ENCODE measurements at regions not wholly inside any gene's neighbourhood (a gene's known extent, or its start where the extent isn't known, plus 50 kb on each side); places are given as distances from the start of the nearest gene placed in this dataset.

DNA sequence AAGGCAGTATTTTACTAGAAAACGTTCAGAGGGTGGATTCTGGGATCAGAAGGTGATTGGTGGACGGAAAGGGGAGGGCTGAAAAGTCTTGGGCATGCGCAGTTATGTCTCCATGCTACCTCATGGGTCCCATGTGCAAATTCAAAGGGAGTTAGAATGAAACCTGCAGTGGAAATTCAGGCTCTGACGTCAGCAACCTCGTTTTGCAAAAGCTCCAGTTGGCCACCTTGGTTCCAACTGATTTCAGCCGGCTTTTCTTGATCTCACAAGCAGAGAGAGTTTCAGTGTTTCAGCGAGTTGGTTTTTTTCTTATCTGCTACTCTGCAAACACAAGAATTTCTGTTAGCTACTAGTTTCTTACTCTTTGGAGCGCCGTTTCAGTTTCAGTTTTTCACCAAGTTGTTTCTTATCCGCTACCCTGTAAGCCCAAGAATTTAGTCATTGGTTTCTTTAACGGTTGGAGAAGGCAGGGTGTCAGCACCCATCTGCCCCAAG lies 69.8 kb upstream of the PGBD5 start:
- TF ChIP-seq, protein P1, sequence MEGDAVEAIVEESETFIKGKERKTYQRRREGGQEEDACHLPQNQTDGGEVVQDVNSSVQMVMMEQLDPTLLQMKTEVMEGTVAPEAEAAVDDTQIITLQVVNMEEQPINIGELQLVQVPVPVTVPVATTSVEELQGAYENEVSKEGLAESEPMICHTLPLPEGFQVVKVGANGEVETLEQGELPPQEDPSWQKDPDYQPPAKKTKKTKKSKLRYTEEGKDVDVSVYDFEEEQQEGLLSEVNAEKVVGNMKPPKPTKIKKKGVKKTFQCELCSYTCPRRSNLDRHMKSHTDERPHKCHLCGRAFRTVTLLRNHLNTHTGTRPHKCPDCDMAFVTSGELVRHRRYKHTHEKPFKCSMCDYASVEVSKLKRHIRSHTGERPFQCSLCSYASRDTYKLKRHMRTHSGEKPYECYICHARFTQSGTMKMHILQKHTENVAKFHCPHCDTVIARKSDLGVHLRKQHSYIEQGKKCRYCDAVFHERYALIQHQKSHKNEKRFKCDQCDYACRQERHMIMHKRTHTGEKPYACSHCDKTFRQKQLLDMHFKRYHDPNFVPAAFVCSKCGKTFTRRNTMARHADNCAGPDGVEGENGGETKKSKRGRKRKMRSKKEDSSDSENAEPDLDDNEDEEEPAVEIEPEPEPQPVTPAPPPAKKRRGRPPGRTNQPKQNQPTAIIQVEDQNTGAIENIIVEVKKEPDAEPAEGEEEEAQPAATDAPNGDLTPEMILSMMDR (IDR thresholded peaks at IDR 0.05): no peak
- H3K79me2 ChIP-seq (ENCODE audit: insufficient read depth, low read length): no peaks in the 10 kb centered on the region
- no peak overlapping the region for H3K4me2 ChIP-seq (replicated peaks; ENCODE audit: extremely low read depth, low read length, poor library complexity, severe bottlenecking)
- Mint-ChIP-seq H3K27ac (no peak overlapping the region), H3K4me1 (no peaks in the 10 kb centered on the region), H3K36me3 (no peaks in the 10 kb centered on the region), H3K9me3 (peaks cover 4 to 17% (median 11%) of the 10 kb centered on the region in 7 donors), H3K4me3 (no peak overlapping the region), H3K27me3 (ENCODE audit: low read depth in 3 of 3) (peaks cover 6 to 12% (median 7%) of the 10 kb centered on the region in 3 donors)
- no peak overlapping the region for H2AFZ ChIP-seq (ENCODE audit: insufficient read depth, low read depth, low read length, poor library complexity, severe bottlenecking)
- peaks cover 0 to 6% of the 10 kb centered on the region in 2 donors for H3K27me3 ChIP-seq (ENCODE audit: control insufficient read depth in 2 of 2, insufficient read depth in 2 of 2, low read length in 2 of 2)
- no peaks in the 10 kb centered on the region for H3K4me1 ChIP-seq (ENCODE audit: control insufficient read depth in 1 of 2, insufficient read depth in 2 of 2, low read length in 2 of 2)
- H3K9me3 ChIP-seq (replicated peaks in 1 of 2; ENCODE audit: control insufficient read depth in 1 of 2, insufficient read depth in 1 of 2, low read length in 2 of 2): peaks cover 0 to 4% of the 10 kb centered on the region in 2 donors
- no peak overlapping the region for H3K4me3 ChIP-seq (replicated peaks in 1 of 3; ENCODE audit: low read depth in 2 of 3, low read length in 3 of 3)
- no peak for DNase-seq
- no peaks in the 10 kb centered on the region for H3K36me3 ChIP-seq (replicated peaks in 1 of 2; ENCODE audit: control insufficient read depth in 1 of 2, insufficient read depth in 2 of 2, low read length in 2 of 2)
- 89% methylated on average over 8 of the region's 11 CpGs for WGBS (ENCODE audit: insufficient coverage)
- no peak overlapping the region for H3K9ac ChIP-seq (ENCODE audit: insufficient read depth, low read length, poor library complexity, severe bottlenecking)
- no peaks in the 10 kb centered on the region for H4K20me1 ChIP-seq (ENCODE audit: insufficient read depth, low read length)
- H3K27ac ChIP-seq (ENCODE audit: low read depth in 1 of 2, low read length in 2 of 2): no peak overlapping the region
- intact Hi-C loops (cut with micrococcal nuclease): no loop called here

DNA sequence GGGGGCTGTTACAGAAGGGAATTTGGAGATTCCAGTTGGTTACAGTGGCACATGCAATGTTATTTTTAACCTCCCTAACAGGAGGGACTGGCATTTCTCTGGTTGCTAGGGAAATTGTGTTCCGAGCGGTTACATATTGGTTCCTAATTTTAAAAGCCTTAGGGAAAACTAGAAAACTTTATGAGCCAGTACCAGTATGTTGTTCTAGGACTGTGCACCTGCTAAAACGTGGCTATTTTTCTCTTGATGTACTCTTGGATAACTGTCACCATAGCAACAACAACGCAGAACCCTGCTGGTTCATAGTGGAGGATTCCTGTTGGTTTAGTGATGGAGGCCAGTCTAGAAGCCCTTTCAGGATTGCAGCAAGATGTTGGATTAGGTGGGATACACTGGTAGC lies 68.9 kb upstream of the PGBD5 start:
- Histone ChIP-seq H3K9me3 (replicated peaks in 1 of 2; ENCODE audit: control insufficient read depth in 1 of 2, insufficient read depth in 1 of 2, low read length in 2 of 2) (peaks cover 0 to 4% of the 10 kb centered on the region in 2 donors), H3K9ac (ENCODE audit: insufficient read depth, low read length, poor library complexity, severe bottlenecking) (no peak overlapping the region), H3K4me1 (ENCODE audit: control insufficient read depth in 1 of 2, insufficient read depth in 2 of 2, low read length in 2 of 2) (no peaks in the 10 kb centered on the region), H3K79me2 (ENCODE audit: insufficient read depth, low read length) (no peaks in the 10 kb centered on the region), H4K20me1 (ENCODE audit: insufficient read depth, low read length) (no peaks in the 10 kb centered on the region), H2AFZ (ENCODE audit: insufficient read depth, low read depth, low read length, poor library complexity, severe bottlenecking) (no peak overlapping the region), H3K4me2 (replicated peaks; ENCODE audit: extremely low read depth, low read length, poor library complexity, severe bottlenecking) (no peak overlapping the region), H3K27me3 (ENCODE audit: control insufficient read depth in 2 of 2, insufficient read depth in 2 of 2, low read length in 2 of 2) (peaks cover 1 to 6% of the 10 kb centered on the region in 2 donors), H3K27ac (ENCODE audit: low read depth in 1 of 2, low read length in 2 of 2) (no peak overlapping the region), H3K36me3 (replicated peaks in 1 of 2; ENCODE audit: control insufficient read depth in 1 of 2, insufficient read depth in 2 of 2, low read length in 2 of 2) (no peaks in the 10 kb centered on the region), H3K4me3 (replicated peaks in 1 of 3; ENCODE audit: low read depth in 2 of 3, low read length in 3 of 3) (no peak overlapping the region)
- no peak overlapping the region for H3K4me3 Mint-ChIP-seq
- H3K27me3 Mint-ChIP-seq (ENCODE audit: low read depth in 3 of 3): peaks cover 7 to 10% (median 10%) of the 10 kb centered on the region in 3 donors
- intact Hi-C loops (cut with micrococcal nuclease): no loop called here
- TF ChIP-seq, protein P1 (IDR thresholded peaks at IDR 0.05): no peak
- DNase-seq: no peak
- WGBS (ENCODE audit: insufficient coverage): 85% methylated on average over 4 of the region's 4 CpGs
- H3K27ac Mint-ChIP-seq: no peak overlapping the region
- H3K36me3 Mint-ChIP-seq: no peaks in the 10 kb centered on the region
- peaks cover 4 to 20% (median 11%) of the 10 kb centered on the region in 7 donors for H3K9me3 Mint-ChIP-seq
- H3K4me1 Mint-ChIP-seq: no peaks in the 10 kb centered on the region
